ENCODE measurements at regions not wholly inside any gene's neighbourhood (a gene's known extent, or its start where the extent isn't known, plus 50 kb on each side); places are given as distances from the start of the nearest gene placed in this dataset.

- Mint-ChIP-seq H3K27me3 (ENCODE audit: low read depth) (no peaks in the 10 kb centered on the region), H3K4me1 (peaks cover 21% of the 10 kb centered on the region), H3K4me3 (no peak overlapping the region), H3K27ac (no peak overlapping the region; the same call in 1 of the 2 replicates), H3K9me3 (no peaks in the 10 kb centered on the region), H3K36me3 (peaks cover 3% of the 10 kb centered on the region; the same call in 1 of the 2 replicates)
- ChIA-PET CTCF (interaction anchor here (1.0 kb wide), 1 partner anchor 86 kb away, joined by 4 read pairs; no protein-coding TSS in a partner anchor), POLR2A (no interaction called here)
- TF ChIP-seq NR3C1 (CRISPR knock-in tag; conservative IDR thresholded peaks at IDR 0.05; ENCODE audit: low read depth): no peak
- TF ChIP-seq ERG (CRISPR knock-in tag; IDR thresholded peaks at IDR 0.05): no peak
- TF ChIP-seq TCF7 (CRISPR knock-in tag; IDR thresholded peaks at IDR 0.05; ENCODE audit: low read depth): no peak
- TF ChIP-seq CDX4 (CRISPR knock-in tag; IDR thresholded peaks at IDR 0.05; ENCODE audit: borderline replicate concordance): no peak
- no peak for TF ChIP-seq ZNF396 (CRISPR knock-in tag; IDR thresholded peaks at IDR 0.05; ENCODE audit: borderline replicate concordance)
- TF ChIP-seq USF1 (CRISPR knock-in tag; IDR thresholded peaks at IDR 0.05): no peak
- no peak for TF ChIP-seq ESRRA (CRISPR knock-in tag; IDR thresholded peaks at IDR 0.05; ENCODE audit: borderline replicate concordance)
- TF ChIP-seq CREM (CRISPR knock-in tag; IDR thresholded peaks at IDR 0.05): no peak
- no peak for TF ChIP-seq ATF1 (CRISPR knock-in tag; IDR thresholded peaks at IDR 0.05)
- TF ChIP-seq SOX15 (CRISPR knock-in tag; IDR thresholded peaks at IDR 0.05): no peak
- no peak for ATAC-seq
- no peak for DNase-seq (ENCODE audit: low spot score)
Measured at GRCh38 chr2:74047152-74047551, 62.4 kb downstream of the TET3 start.

- H3K27ac Mint-ChIP-seq: no peak overlapping the region
- no peaks in the 10 kb centered on the region for H3K9me3 Mint-ChIP-seq
- ChIA-PET POLR2A (no interaction called here), CTCF (interaction anchor here (0.7 kb wide), 1 partner anchor 202 kb away, joined by 3 read pairs; no protein-coding TSS in a partner anchor)
- no peaks in the 10 kb centered on the region for H3K27me3 Mint-ChIP-seq (ENCODE audit: low read depth)
- no peak overlapping the region for H3K4me3 Mint-ChIP-seq
- DNase-seq (ENCODE audit: low spot score): no peak
- peaks cover 3% of the 10 kb centered on the region; the same call in 1 of the 2 replicates for H3K36me3 Mint-ChIP-seq
- H3K4me1 Mint-ChIP-seq: peaks cover 15% of the 10 kb centered on the region
- no peak for ATAC-seq
- TF ChIP-seq CBFB (CRISPR knock-in tag; IDR thresholded peaks at IDR 0.05; ENCODE audit: low read depth): no peak
- no peak for TF ChIP-seq JAZF1 (CRISPR knock-in tag; IDR thresholded peaks at IDR 0.05)
- no peak for TF ChIP-seq ZBTB21 (CRISPR knock-in tag; IDR thresholded peaks at IDR 0.05; ENCODE audit: borderline replicate concordance)
- no peak for TF ChIP-seq AR (CRISPR knock-in tag; IDR thresholded peaks at IDR 0.05)
- TF ChIP-seq ZNF512 (CRISPR knock-in tag; IDR thresholded peaks at IDR 0.05; ENCODE audit: borderline replicate concordance): no peak
- no peak for TF ChIP-seq ERG (CRISPR knock-in tag; IDR thresholded peaks at IDR 0.05)
- no peak for TF ChIP-seq ELF4 (CRISPR knock-in tag; IDR thresholded peaks at IDR 0.05; ENCODE audit: low read depth)
- no peak for TF ChIP-seq RELA (CRISPR knock-in tag; IDR thresholded peaks at IDR 0.05; ENCODE audit: borderline replicate concordance)
- TF ChIP-seq SMAD4 (CRISPR knock-in tag; IDR thresholded peaks at IDR 0.05): no peak
- TF ChIP-seq ATF2 (CRISPR knock-in tag; IDR thresholded peaks at IDR 0.05; ENCODE audit: borderline replicate concordance, low read depth): no peak
- TF ChIP-seq IRF1 (CRISPR knock-in tag; IDR thresholded peaks at IDR 0.05): no peak
Measured at GRCh38 chr2:74048147-74048546, 63.4 kb downstream of the TET3 start.

Measured in WTC11 (cell line).